ENCODE measurements at regions not wholly inside any gene's neighbourhood (a gene's known extent, or its start where the extent isn't known, plus 50 kb on each side); places are given as distances from the start of the nearest gene placed in this dataset.

GRCh38 chrX:155694649-155695048 lies 81.9 kb upstream of the TMLHE start:
- TF ChIP-seq POLR2A (IDR thresholded peaks at IDR 0.05) (no peak), CTCF (IDR thresholded peaks at IDR 0.05) (no peak)
